Stimulated activated CD4-positive, alpha-beta T cell treated with anti-CD3 and anti-CD28 coated beads, TNF-alpha, amount 100 ng/mL, for 4 hours (primary cell): ENCODE measurements at regions not wholly inside any gene's neighbourhood (a gene's known extent, or its start where the extent isn't known, plus 50 kb on each side); places are given as distances from the start of the nearest gene placed in this dataset.

ENCODE experiments used
- DNase-seq, 3 experiments: peaks; one replicate each; pipeline ENCODE4 v3.0.0-alpha.2; 2020; ENCODE audit warnings: low read depth in 3 of 3

- DNase-seq = no peak
These were observed 117.1 kb downstream of the TBXT start for GRCh38 chr6:166050559-166050958.

- no peak for DNase-seq
These were observed 120.7 kb downstream of the TBXT start for GRCh38 chr6:166046982-166047381.

- no peak for DNase-seq
These were observed 121.4 kb downstream of the TBXT start for GRCh38 chr6:166046226-166046625.

GRCh38 chr6:166045860-166046200 lies 121.8 kb downstream of the TBXT start:
- no peak for DNase-seq

- DNase-seq = no peak
These were observed 122.3 kb downstream of the TBXT start for GRCh38 chr6:166045173-166045859.

GRCh38 chr6:166041277-166041676 lies 126.4 kb downstream of the TBXT start:
- no peak for DNase-seq

- no peak for DNase-seq
These were observed 127.4 kb downstream of the TBXT start for GRCh38 chr6:166040292-166040691.

GRCh38 chr6:166036316-166037095 lies 131.1 kb downstream of the TBXT start:
- no peak for DNase-seq

GRCh38 chr6:166032366-166033200 lies 135.1 kb downstream of the TBXT start:
- DNase-seq = no peak

GRCh38 chr6:166031275-166031674 lies 136.4 kb downstream of the TBXT start:
- DNase-seq = no peak

- DNase-seq = no peak
These were observed 138.1 kb downstream of the TBXT start for GRCh38 chr6:166029506-166029905.

- no peak for DNase-seq
These were observed 139.9 kb downstream of the TBXT start for GRCh38 chr6:166027761-166028160.

GRCh38 chr6:166026586-166027126 lies 141.0 kb downstream of the TBXT start:
- no peak for DNase-seq

GRCh38 chr6:166025149-166025898 lies 142.3 kb downstream of the TBXT start:
- DNase-seq = no peak

GRCh38 chr6:166024252-166024651 lies 143.4 kb downstream of the TBXT start:
- no peak for DNase-seq

GRCh38 chr6:166023273-166023989 lies 144.2 kb downstream of the TBXT start:
- DNase-seq = no peak

GRCh38 chr6:166021429-166021828 lies 146.2 kb downstream of the TBXT start:
- no peak for DNase-seq

- no peak for DNase-seq
These were observed 148.4 kb downstream of the TBXT start for GRCh38 chr6:166019214-166019613.

GRCh38 chr6:166017032-166017635 lies 150.5 kb downstream of the TBXT start:
- DNase-seq = no peak

- no peak for DNase-seq
These were observed 152.7 kb downstream of the TBXT start for GRCh38 chr6:166014966-166015365.
